GM19328 (cell line): ENCODE measurements at regions not wholly inside any gene's neighbourhood (a gene's known extent, or its start where the extent isn't known, plus 50 kb on each side); places are given as distances from the start of the nearest gene placed in this dataset.

Experiments used
- ATAC-seq: cut with Tn5 transposase; IDR thresholded peaks from one replicate; pipeline ENCODE4 v1.9.1; 2021; ENCODE audit warnings: mild to moderate bottlenecking, moderate library complexity; ENCODE audit not compliant: unreplicated experiment

DNA sequence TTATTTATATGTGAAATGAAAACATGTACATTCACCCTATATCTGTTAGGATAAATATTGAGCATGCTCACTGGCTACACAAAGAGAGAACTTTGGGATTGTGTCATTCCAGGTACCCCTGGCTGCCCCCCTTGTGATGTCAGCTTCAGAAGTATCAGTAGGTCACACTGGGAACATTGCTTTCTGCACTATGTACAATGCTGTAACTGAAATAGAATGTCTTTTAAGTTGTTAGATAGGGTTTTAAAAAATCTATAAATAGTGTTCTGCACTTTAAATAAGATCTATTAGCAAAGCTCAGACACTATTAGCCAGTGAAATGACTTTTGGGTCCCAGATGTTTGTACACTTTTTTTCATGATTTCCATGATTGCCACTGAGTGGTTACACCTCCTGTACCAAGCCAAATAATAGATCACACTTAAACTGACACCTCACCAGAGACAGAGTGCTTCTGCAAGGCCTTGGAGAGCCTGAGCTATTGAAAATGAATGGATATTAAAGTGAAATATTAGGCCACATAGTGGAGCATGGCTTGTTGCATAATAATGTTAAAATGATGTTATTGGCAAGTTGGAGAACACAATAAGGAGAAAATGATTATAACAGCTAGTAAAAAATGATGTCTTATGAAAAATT is 297.0 kb upstream of the NXPH2 start:
- ATAC-seq = no peak

DNA sequence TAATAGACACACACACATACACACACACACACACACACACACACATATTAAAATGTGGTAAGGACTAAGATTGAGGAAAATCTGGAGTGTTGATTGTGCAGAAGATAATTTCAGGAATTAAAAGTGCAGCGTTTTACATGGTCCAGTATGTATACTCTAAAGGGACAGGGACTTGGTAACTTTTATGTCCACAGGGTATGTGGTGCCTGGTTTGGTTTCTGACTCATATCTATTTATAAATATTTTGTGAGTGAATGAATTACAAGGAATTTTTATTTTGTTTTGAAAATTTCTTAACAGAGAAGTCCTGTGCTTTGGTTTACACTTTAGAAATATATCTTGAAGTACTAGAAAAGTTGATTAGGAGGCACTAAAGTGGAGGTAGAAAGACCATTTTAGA is 287.7 kb upstream of the NXPH2 start:
- ATAC-seq = no peak

DNA sequence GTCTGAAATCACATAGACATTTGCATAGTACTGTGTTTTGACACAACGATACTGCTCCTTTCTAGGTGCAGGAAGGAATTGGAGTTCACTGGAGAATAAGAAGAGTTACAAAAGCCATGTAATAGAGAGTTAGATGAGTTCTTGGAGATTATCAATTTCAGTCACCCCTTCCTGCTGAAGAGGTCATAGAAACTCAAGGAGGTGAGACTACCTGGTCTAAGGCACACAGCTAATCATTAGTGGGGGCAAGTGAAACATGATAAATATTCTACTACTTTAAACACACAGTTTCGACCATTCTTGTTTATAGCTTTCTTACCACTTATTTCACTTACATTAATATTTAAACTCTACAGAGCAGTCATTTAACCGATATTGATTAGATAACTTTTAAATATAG is 286.9 kb upstream of the NXPH2 start:
- ATAC-seq = no peak

DNA sequence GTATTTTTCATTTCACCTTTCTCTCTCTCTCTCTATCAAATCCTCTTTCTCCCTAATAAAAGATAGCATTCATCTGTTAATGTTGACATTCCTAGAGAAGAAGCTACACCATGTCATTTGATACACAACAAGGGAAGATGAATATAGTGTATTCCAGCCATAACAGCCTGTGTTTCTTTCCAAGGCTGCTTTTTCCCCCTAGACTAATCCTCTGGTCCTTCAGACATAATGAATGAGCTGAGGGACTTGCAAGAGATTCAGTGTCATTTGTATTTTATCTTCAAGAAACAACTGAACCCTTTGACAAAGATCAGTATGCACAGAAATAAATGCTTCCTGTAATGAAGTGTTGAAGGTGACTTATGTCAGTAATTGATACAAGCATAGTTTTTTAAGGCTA is 284.0 kb upstream of the NXPH2 start:
- ATAC-seq = no peak

DNA sequence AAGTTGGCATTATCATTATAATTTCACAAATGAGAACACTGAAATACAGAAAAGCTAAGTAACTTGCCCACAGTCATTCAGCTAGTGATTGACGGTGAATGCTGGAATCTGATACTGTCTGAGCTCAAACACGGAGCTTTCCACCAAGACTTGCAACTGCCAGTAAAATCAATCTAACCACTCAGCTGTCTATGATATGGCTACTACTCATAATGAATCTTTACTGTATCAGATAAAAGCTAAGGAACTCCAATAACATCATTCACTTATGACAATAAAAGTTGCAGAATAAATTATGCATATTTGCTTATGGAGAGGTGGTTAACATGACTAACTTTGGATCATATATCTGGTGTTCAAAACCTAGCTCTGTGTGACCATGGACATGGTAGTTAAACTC is 279.4 kb upstream of the NXPH2 start:
- no peak for ATAC-seq

DNA sequence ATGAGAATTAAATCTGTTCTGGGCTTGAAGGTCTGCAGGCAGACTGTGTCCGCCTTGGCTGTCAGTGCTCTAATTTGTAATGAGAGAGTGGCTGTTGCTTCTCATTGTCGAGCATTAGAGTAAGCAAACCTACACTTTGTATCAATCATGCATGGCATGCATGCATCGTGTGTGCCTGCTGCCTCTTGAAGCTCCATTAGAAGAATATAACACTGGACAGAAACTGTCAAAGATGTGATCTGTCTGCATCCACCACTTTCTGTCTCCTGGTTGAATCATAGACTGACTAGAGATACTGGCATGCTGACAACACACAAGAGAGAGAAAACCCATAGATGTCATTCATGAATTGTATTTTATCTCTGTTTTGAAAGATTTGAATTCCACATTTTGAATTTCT is 275.0 kb upstream of the NXPH2 start:
- ATAC-seq = no peak

DNA sequence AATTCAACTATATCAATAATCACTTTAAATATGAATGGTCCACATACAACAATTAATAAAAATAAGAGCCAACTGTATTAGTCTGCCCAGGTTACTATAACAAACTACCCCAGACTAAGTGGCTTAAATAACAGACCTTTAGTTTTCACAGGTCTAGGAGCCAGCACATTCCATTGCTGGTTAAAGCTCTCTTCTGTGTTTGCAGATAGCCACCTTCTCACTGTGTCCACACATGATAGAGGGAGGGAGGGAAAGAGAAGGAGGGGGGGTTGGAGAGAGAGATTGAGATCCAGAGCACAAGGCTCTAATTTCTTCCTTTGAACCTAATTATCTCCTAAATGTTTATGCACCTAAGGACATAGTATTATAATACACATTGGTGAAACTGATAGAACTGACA is 267.8 kb upstream of the NXPH2 start:
- ATAC-seq = no peak

DNA sequence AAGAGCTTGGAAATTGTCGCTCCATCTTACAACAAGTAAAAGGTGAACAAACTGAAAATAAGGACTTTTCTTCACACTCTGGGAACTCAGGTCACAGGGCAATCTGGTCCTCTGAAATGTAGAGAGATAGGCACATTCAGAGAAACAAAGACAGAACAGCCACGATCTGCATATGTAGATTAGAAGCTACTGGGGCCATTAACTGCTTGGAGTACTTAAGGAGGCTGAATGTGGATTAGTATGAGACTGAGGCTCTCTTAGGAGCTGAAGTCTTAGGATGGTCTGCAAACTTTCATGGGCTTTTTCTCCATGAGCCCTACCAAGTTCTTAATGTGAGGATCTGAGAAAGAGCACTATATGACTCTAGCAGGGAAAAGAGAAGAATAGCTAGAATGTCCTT is 265.3 kb upstream of the NXPH2 start:
- no peak for ATAC-seq

DNA sequence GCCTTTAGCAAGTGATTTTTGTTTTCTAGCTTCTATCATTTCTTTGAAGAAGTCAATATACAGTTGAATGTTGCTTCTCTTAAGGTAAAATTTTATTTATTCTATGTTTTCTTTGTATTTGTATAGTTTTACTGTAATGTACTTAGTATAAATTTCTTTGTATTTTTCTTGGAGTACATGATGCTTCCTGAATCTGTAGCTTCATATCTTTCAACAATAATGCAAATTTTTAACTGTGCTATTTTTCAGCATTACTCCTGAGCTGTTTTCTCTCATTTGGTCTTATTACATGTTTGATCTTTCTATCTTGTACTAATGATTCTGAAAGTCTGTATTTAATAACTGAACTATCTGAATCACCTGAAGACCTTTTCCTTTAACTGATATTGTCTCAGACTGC is 253.9 kb upstream of the NXPH2 start:
- no peak for ATAC-seq

DNA sequence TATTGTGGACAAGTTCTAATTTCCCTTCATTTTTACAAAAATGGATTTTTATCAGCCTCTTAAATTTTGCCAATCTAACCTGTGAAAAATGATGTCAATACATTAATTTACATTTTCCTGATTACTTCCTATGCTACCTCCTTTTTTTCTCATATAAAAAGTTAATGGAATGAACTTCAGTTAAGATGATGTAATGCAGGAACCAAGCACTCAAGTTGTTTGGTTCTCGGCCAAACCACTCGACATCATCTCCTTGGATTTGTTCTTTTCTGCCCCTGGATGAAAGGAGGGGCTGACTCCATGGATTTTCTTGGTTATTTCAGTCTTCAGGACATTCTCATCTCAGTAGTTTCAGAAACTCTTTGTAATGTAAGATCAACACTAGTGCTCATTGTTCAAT is 253.1 kb upstream of the NXPH2 start:
- ATAC-seq = no peak

DNA sequence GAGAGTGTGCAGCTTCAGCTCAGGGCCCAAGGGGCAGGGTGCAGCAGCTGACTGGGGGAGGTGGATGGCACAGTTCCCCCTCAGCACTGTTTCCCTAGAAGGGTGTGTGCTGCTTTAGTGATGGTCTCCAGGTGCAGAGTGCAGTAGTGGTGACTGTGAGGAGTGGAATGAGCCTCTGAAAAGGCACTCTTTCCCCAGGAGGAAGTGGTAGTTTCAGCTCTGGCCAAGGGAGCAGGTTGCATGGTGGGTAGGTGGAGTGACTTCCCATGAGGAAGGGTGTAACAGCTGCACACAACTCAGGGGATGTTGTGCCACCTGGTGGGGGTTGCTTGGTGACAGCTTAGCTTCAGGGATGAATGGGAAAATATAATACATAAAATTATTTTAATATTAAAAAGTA is 251.5 kb upstream of the NXPH2 start:
- ATAC-seq = peak; percentile 46

DNA sequence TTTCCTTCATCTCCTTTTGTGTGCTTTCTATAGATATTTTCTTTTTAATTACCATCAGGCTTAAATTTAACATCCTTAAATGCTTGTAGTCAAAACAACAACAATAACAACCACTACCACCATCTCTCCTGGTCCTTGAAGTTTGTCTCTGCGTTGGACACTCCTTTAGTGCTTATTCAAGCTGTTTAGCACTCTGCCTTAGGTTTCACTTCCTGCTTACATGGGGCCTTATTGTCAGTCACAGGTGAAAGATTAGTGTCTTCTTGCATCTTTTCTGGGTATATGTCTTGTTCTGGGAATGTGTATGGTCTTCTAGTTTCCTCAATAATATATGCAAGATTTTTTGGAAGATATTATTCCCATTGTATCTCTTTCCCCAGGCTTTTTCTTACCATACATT is 240.1 kb upstream of the NXPH2 start:
- ATAC-seq = no peak

DNA sequence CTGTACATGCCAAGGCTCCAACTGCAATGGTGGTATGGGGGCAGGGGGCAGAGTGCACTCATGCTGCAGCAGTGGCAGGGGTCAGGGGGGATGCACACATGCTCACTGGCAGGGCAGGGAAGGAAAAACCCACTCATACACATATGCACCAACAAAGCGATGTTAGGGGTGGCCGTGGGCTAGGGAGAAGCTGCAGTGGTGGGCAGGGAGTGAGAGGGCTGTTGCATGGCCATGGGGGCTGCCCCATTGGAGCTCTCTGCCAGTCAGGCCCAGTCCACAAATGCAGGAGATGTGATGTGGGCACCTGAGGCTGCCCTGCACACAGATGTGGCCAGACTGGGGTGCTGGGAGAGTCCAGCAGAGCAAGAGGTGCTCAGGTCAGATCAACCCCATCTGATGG is 238.1 kb upstream of the NXPH2 start:
- ATAC-seq = no peak

DNA sequence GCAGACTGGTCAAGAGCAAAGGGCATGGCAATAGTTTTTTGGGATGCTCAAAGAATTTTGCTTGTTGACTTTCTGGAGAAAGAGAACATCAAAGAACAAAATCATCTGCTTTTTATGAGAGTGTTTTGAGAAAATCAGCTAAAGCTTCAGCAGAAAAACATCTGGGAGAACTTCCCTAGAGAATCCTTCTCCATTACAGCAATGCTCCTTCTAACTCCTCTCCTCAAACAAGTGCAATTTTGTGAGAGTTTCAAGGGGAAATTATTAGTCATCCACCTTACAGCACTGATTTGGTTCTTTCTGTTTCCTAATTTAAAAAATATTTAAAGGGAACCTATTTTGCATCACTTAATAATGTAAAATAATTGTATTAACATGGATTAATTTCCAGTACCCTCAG is 226.9 kb upstream of the NXPH2 start:
- no peak for ATAC-seq

DNA sequence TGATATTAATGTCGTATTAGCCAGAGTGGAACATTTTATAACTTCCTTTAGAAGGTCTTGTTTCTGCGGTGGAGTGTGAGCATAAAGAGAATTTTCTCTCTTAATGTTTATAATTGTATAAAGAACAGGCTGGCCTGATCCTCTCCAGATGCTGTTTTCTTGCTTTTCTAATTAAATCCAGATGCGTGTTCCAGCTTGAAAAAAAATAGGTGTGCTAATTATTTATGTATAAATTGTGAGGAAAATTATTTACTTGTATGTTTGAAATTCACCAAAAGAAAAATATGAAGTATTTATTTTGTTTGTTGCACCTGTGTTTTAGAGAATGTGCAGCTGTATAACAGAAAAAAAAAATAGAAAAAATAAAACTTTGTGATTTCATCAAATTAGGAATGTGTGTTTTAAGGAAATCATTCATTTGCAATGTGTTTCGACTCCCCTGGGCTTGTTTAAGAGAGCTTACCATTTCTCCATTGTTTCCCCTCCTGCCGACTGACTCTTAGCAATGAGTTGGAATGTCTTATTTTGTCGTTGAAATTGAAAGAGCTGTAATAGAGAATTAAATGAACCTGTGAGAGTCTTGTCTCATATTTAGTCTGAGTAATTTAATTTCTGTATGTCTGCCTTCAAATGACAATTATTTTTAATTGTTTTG is 220.1 kb upstream of the NXPH2 start:
- ATAC-seq = no peak

DNA sequence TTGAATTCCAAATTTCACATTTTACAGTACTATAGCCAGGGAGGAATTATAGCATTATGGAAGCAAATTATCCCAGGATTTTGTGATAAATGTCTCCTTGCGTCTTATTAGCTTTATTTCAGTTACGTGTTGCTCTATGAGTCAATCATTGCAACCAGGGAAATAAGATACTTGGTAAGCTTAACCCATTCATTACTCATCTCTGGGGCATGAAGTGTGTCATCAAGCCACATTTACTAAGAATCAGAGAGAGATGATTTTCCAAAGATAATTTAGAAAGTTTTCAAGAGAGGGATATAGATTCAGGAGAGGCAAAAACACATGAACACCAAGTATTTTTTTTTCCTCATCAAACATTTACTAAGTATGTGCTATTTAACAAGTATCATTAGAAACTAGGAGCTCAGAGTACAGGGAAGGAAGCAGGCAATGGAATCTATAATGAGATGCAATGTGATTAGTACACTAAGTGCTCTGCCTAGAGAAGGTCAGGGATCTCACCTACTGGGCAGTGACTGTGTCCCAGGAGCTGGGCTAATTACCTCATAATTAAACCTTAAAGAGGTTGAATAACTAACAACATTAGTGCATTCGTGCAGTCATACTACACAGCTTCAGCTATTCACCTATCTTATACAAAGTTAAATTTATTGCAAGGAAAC is 217.8 kb upstream of the NXPH2 start:
- ATAC-seq = no peak

DNA sequence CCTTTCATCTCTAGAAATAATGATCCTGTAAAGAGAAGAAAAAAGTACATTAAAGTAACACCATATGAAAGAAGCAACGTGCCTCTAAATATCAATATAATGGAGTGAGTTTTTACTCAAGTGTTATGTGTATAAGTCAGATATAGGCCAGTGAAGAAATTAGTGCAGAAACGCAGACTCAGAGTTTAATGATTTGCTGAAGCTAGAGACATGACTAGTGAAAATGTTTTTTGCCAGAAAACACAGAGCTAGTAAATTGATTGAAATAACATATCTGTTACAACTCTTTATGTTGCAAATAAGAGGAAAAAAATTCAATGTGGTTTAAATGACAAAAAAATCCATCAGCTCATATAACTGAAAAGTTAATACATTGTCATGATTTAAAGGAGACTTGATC is 217.2 kb upstream of the NXPH2 start:
- no peak for ATAC-seq

DNA sequence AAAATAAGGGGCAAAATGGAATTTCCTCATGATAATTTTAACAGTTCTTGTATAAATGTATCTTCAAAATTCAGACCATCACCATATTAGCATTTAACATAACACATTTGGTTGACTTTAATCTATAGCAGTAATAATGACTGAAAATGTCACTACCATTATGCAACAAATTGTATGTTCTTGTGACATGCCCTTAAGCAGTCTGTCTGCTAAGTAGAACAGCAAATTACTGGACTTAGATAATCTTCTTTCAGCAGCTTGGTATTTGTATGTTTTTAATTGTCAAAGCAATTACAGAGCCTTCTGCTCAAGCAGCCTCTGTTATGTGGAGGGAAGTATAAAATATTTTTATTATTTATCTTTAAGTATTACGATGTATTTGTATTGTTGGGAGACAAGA is 214.3 kb upstream of the NXPH2 start:
- ATAC-seq = no peak

DNA sequence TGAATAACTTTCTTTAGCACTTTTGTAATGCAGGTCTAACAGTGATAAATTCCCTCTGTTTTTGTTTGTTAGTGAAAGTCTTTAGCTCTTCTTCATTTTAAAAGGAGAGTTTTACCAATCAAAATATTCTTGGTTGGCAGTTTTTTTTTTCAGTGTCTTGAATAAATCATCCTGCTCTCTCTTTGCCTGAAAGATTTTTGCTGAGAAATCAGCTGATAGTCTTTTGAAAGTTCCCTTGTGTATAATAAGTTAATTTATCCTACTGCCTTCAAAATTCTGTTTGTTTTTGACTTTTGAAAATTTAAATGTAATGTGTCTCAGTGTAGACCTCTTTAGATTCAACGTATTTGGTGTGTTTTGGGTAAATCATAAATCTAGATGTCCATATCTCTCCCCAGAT is 205.7 kb upstream of the NXPH2 start:
- no peak for ATAC-seq

DNA sequence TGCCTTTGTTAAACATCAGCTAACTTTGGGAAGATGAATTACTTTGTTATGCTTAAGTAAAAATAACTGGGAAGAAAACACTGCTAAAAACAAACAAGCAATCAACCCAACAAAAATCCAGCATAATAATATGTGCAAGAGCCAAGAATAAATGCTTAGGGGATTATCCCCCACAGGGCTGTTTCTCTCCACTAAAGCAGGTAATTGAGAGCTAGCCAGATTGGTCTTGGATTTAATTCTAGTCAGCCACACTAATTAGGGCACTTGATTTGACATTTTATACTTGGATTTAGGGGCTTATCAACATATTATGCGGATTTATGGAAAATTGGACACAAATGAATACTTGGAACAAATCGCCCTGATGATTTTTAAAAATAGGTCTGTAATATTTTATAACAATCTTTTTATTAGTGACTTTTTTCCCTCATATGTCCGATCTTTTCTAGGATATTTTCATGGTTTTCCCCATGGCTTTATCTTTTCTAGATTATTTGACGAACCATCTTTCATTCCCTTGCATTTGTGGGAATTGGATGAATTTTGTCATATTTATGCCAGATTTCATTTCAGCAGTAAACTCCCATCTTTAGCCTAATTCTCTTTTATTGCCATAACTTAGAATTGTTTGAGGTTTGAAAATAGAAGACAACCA is 199.1 kb upstream of the NXPH2 start:
- ATAC-seq = no peak

DNA sequence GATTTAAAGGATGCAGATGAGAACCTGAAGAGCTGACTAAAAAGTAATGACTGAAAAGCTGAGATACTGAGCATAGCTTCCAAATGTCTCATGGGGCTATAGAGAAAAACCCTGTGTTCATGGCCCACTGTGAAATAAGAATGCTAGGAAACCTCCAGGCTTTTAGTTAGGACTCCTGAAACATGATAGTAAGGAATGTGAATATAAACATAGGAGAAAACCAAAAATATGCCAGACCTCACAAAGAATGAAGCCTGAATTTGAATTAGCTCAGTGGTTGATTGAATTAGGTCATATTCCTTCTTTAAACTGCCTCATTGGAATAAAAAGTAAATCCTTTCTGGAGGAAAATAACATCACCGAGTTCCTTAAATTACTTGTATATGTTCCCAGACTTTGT is 194.5 kb upstream of the NXPH2 start:
- no peak for ATAC-seq

DNA sequence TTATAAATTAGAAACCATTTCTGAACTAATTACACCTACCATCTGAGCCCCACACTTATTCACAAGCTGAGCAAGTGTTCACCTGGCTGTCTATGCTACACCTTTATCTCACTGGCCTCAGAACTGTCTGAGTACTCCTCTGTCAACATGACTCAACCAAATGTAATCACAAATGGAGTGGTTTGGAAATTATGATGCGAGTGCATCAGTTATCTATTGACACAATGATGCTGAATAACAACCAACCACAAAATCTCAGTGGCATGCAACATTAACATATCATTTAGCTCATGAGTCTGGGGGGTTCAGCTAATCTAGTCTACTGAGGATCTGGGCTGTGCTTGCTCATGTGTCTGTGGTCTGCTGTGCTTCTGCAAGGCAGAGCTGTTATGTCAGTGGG is 184.2 kb upstream of the NXPH2 start:
- no peak for ATAC-seq
